WTC11 (cell line): ENCODE measurements at regions not wholly inside any gene's neighbourhood (a gene's known extent, or its start where the extent isn't known, plus 50 kb on each side); places are given as distances from the start of the nearest gene placed in this dataset.

Experiments
- ATAC-seq: fragments of 200-7000 bp; cut with Tn5 transposase; 2 replicates; pipeline ENCODE4 v1.10.0; 2021; ENCODE audit warnings: mild to moderate bottlenecking, moderate library complexity
- CTCF ChIA-PET: fragments of 300-600 bp; sonication (Branson Sonifier 250); formaldehyde crosslinking; loops from one replicate; lab custom pipeline; 2021; ENCODE audit warnings: antibody characterized with exemption; lab: Charles Lee
- POLR2A ChIA-PET: fragments of 350-600 bp; sonication (Branson Sonifier 250); formaldehyde crosslinking; loops from one replicate; lab custom pipeline; 2021; ENCODE audit warnings: antibody characterized with exemption; lab: Charles Lee
- DNase-seq: peaks from one replicate; pipeline ENCODE4 v3.0.0; 2021; ENCODE audit warnings: low spot score
- H3K27ac Mint-ChIP-seq: 2 replicates; pipeline ENCODE4 v1.8.0; 2021; ENCODE audit warnings: mixed read lengths
- H3K27me3 Mint-ChIP-seq: 2 replicates; pipeline ENCODE4 v1.8.0; 2021; ENCODE audit warnings: low read depth, mild to moderate bottlenecking, moderate library complexity, mixed read lengths
- H3K36me3 Mint-ChIP-seq: 2 replicates; pipeline ENCODE4 v1.8.0; 2021; ENCODE audit warnings: mixed read lengths
- H3K4me1 Mint-ChIP-seq: 2 replicates; pipeline ENCODE4 v1.8.0; 2022; ENCODE audit warnings: mixed read lengths
- H3K4me3 Mint-ChIP-seq: 2 replicates; pipeline ENCODE4 v1.8.0; 2021; ENCODE audit warnings: mild to moderate bottlenecking, moderate library complexity, mixed read lengths
- H3K9me3 Mint-ChIP-seq: 2 replicates; pipeline ENCODE4 v1.8.0; 2021; ENCODE audit warnings: mixed read lengths
- ATF2 ChIP-seq: sonication (generic); formaldehyde crosslinking; IDR thresholded peaks from 2 replicates; pipeline ENCODE4 v1.8.1; 2022; ENCODE audit warnings: low read depth, missing genetic modification reagents, borderline replicate concordance
- CREB1 ChIP-seq: sonication (generic); formaldehyde crosslinking; IDR thresholded peaks from 2 replicates; pipeline ENCODE4 v1.8.0; 2023; ENCODE audit warnings: mild to moderate bottlenecking, missing genetic modification reagents
- CTCF ChIP-seq: fragments of 200-600 bp; IDR thresholded peaks from 2 replicates; pipeline ENCODE4 v1.8.0; 2022; ENCODE audit warnings: antibody characterized with exemption
- ELF4 ChIP-seq: sonication (generic); formaldehyde crosslinking; IDR thresholded peaks from 2 replicates; pipeline ENCODE4 v1.8.1; 2022; ENCODE audit warnings: low read depth, mild to moderate bottlenecking, moderate library complexity, missing genetic modification reagents
- EMX1 ChIP-seq: fragments of 250-450 bp; sonication (Bioruptor Pico); IDR thresholded peaks from 2 replicates; pipeline ENCODE4 v1.8.0; 2021; ENCODE audit warnings: mild to moderate bottlenecking
- ERG ChIP-seq: fragments of 250-450 bp; sonication (Bioruptor Pico); IDR thresholded peaks from 2 replicates; pipeline ENCODE4 v1.8.0; 2021; ENCODE audit warnings: mild to moderate bottlenecking
- FOXJ3 ChIP-seq: sonication (generic); formaldehyde crosslinking; IDR thresholded peaks from 2 replicates; pipeline ENCODE4 v1.9.0; 2021; ENCODE audit warnings: missing genetic modification reagents, mild to moderate bottlenecking, borderline replicate concordance
- GABPB1 ChIP-seq: sonication (generic); formaldehyde crosslinking; IDR thresholded peaks from 2 replicates; pipeline ENCODE4 v1.8.1; 2023; ENCODE audit warnings: mild to moderate bottlenecking, missing genetic modification reagents
- JAZF1 ChIP-seq: fragments of 250-450 bp; sonication (Bioruptor Pico); IDR thresholded peaks from 2 replicates; pipeline ENCODE4 v1.9.0; 2021; ENCODE audit warnings: moderate library complexity, mild to moderate bottlenecking, inconsistent platforms
- KAT7 ChIP-seq: sonication (generic); formaldehyde crosslinking; IDR thresholded peaks from 2 replicates; pipeline ENCODE4 v1.8.1; 2023; ENCODE audit warnings: missing genetic modification reagents, mild to moderate bottlenecking, borderline replicate concordance
- MYBL2 ChIP-seq: sonication (generic); formaldehyde crosslinking; IDR thresholded peaks from 2 replicates; pipeline ENCODE4 v1.8.1; 2023; ENCODE audit warnings: mild to moderate bottlenecking, moderate library complexity, missing genetic modification reagents
- PRRX2 ChIP-seq: fragments of 250-450 bp; sonication (Bioruptor Pico); IDR thresholded peaks from 2 replicates; pipeline ENCODE4 v1.8.0; 2021; ENCODE audit warnings: mild to moderate bottlenecking
- SP1 ChIP-seq: sonication (generic); formaldehyde crosslinking; conservative IDR thresholded peaks from 2 replicates; pipeline ENCODE4 v1.8.1; 2022; ENCODE audit warnings: missing genetic modification reagents
- TEAD4 ChIP-seq: sonication (generic); formaldehyde crosslinking; IDR thresholded peaks from 2 replicates; pipeline ENCODE4 v1.8.0; 2022; ENCODE audit warnings: mild to moderate bottlenecking, missing genetic modification reagents
- USF1 ChIP-seq: sonication (generic); formaldehyde crosslinking; IDR thresholded peaks from 2 replicates; pipeline ENCODE4 v1.8.0; 2022; ENCODE audit warnings: mild to moderate bottlenecking, missing genetic modification reagents
- ZNF138 ChIP-seq: sonication (generic); formaldehyde crosslinking; conservative IDR thresholded peaks from 2 replicates; pipeline ENCODE4 v1.8.1; 2022; ENCODE audit warnings: mild to moderate bottlenecking, moderate library complexity, missing genetic modification reagents
- ZNF317 ChIP-seq: sonication (generic); formaldehyde crosslinking; IDR thresholded peaks from 2 replicates; pipeline ENCODE4 v1.8.1; 2023; ENCODE audit warnings: low read depth, mild to moderate bottlenecking, moderate library complexity, missing genetic modification reagents, borderline replicate concordance
- ZNF396 ChIP-seq: fragments of 250-450 bp; sonication (Bioruptor Pico); IDR thresholded peaks from 2 replicates; pipeline ENCODE4 v1.8.0; 2021; ENCODE audit warnings: mild to moderate bottlenecking, moderate library complexity, borderline replicate concordance
- TF ChIP-seq, protein P1 (sequence below): sonication (generic); formaldehyde crosslinking; IDR thresholded peaks from 2 replicates; pipeline ENCODE4 v1.8.1; 2022; ENCODE audit warnings: mild to moderate bottlenecking, missing genetic modification reagents, moderate library complexity, borderline replicate concordance

DNA sequence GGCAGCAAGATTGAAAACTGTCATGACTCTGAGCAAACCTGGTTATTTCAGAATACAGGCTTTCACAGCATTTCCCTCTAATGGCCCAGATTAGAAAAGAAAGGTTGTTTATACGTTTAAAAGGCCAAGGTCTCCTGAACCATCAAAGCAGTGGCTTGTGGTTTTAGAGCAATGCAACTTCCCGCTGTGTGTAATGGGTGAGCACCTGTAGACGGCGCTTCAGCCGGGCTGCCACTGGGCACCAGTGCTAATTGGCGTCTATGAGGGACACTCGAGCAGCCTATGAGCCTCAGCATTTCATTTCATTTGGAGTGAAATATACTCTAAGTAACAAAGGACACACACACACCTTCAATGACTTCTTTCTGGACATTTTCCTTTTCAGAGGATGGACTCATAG lies 671.0 kb upstream of the FZD8 start:
- ATAC-seq (peak; percentile 43; the same call in 1 of the 2 replicates), DNase-seq (no peak)
- Mint-ChIP-seq H3K27me3 (no peaks in the 10 kb centered on the region), H3K4me1 (no peaks in the 10 kb centered on the region), H3K27ac (no peak overlapping the region), H3K4me3 (no peak overlapping the region), H3K36me3 (no peaks in the 10 kb centered on the region), H3K9me3 (peaks cover 3% of the 10 kb centered on the region)
- CTCF ChIA-PET, result no interaction called here
- POLR2A ChIA-PET, result no interaction called here
- TF ChIP-seq SP1 (CRISPR knock-in tag) (no peak), ZNF396 (CRISPR knock-in tag) (no peak), USF1 (CRISPR knock-in tag) (no peak), TEAD4 (CRISPR knock-in tag) (no peak), GABPB1 (no peak), MYBL2 (CRISPR knock-in tag) (no peak), JAZF1 (CRISPR knock-in tag) (no peak), CTCF (no peak), KAT7 (CRISPR knock-in tag) (no peak)

DNA sequence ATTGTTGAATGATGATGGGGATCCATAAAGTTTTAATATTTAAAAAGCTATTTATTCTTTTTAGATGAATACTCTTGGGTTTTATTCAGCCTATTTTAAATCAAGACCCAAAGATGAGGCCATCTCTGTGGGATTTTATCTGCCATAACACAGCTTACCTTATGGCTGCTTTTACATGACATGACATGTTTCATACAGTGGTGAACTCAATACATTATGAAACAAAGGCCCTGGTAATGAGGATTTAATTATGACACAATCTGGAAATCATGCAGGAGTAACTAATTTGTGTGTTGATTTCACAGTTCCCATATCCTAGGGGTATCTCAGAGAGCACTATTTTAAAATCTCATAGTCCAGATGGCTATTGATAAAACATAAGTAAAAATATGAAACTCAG lies 661.8 kb upstream of the FZD8 start:
- TF ChIP-seq ZNF138 (CRISPR knock-in tag) (no peak), PRRX2 (CRISPR knock-in tag) (no peak), CREB1 (CRISPR knock-in tag) (no peak), EMX1 (no peak)
- Mint-ChIP-seq H3K4me1 (peaks cover 15% of the 10 kb centered on the region), H3K9me3 (peaks cover 20% of the 10 kb centered on the region), H3K4me3 (no peak overlapping the region), H3K36me3 (no peaks in the 10 kb centered on the region), H3K27ac (no peak overlapping the region), H3K27me3 (no peaks in the 10 kb centered on the region)
- DNase-seq (no peak), ATAC-seq (no peak)
- POLR2A ChIA-PET, result no interaction called here
- CTCF ChIA-PET, result no interaction called here

- H3K27ac Mint-ChIP-seq, result no peak overlapping the region
- POLR2A ChIA-PET, result no interaction called here
These were observed 660.0 kb upstream of the FZD8 start for GRCh38 chr10:36302086-36302485.

More at GRCh38 chr10:36302086-36302485, 660.0 kb upstream of the FZD8 start:
- CTCF ChIA-PET, result no interaction called here
- Mint-ChIP-seq H3K27me3 (no peaks in the 10 kb centered on the region), H3K4me1 (peaks cover 15% of the 10 kb centered on the region), H3K9me3 (peaks cover 6% of the 10 kb centered on the region), H3K36me3 (no peaks in the 10 kb centered on the region), H3K4me3 (no peak overlapping the region)
- no peak for DNase-seq
- TF ChIP-seq, protein P1, sequence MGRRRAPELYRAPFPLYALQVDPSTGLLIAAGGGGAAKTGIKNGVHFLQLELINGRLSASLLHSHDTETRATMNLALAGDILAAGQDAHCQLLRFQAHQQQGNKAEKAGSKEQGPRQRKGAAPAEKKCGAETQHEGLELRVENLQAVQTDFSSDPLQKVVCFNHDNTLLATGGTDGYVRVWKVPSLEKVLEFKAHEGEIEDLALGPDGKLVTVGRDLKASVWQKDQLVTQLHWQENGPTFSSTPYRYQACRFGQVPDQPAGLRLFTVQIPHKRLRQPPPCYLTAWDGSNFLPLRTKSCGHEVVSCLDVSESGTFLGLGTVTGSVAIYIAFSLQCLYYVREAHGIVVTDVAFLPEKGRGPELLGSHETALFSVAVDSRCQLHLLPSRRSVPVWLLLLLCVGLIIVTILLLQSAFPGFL, result no peak
- TF ChIP-seq FOXJ3 (CRISPR knock-in tag) (no peak), ZNF317 (no peak), ATF2 (no peak), ELF4 (CRISPR knock-in tag) (no peak), ERG (CRISPR knock-in tag) (no peak), MYBL2 (CRISPR knock-in tag) (no peak), ZNF396 (CRISPR knock-in tag) (no peak)
- ATAC-seq, result no peak
